NCI-H345 treated with DMSO at 0.1 percent for 48 hours (cell line): ENCODE measurements at regions not wholly inside any gene's neighbourhood (a gene's known extent, or its start where the extent isn't known, plus 50 kb on each side); places are given as distances from the start of the nearest gene placed in this dataset.

Source experiments
- DNase-seq: peaks from one replicate; lab custom pipeline; 2025; ENCODE audit not compliant: unreplicated experiment; lab: John Stamatoyannopoulos, UW

- no peak for DNase-seq
Measured at GRCh38 chr16:86987746-86988670, 329.2 kb downstream of the C16orf95 start.

DNA sequence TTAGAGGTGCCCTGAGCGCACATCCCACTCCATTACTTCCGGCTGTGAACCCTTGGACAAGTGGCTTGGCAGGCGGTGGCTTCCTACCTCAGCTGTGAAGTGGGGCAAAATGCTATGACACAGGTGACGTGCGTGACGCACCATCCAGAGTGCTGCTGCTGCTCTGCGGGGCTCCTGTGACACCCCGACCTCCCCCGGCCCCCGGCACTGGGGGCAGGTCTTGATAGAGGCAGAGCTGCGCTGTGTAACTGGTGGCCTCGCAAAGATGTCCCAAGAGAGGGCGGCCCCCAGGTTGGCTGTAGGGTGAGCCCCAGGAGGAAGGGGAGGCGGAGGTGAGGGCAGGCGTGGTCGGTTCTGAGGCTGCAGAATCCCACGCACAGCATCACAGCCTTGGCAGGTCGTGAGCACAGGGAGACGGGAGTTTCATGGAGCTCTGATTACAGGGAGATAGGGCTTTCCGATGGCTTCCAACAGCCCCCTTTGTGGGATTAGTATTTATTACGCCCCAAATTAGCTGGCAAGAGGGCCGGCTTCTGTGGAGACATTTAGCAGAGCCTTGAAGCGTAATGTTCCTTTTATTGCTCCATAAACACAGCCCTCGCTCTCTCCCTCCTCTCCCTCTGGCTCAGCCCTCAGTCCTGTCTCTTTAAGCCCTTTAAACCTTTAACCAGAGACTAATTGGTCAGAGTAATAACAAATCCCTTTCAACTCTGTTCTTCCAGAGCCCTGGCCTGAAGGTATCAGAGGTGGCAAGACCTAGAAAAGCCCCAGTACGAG is 328.1 kb downstream of the C16orf95 start:
- DNase-seq, result no peak

DNA sequence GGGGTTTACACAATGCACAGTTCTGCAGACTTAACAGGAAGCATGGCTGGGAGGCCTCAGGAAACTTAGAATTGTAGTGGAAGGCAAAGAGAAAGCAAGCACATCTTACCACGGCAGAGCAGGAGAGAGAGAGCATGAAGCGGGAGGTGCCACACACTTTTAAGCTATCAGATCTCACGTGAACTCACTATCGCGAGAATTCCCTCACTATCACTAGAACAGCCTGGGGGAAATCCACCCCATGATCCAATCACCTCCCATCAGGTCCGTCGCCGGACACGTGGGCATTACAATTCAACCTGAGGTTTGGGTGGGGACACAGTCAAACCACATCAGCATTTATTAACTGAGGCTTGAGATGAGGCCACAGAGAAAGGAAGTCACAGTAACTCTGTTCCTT is 326.7 kb downstream of the C16orf95 start:
- DNase-seq, result no peak

GRCh38 chr16:86991679-86992078 is 325.5 kb downstream of the C16orf95 start:
- DNase-seq, result no peak

- no peak for DNase-seq
Measured at GRCh38 chr16:86992587-86992986, 324.6 kb downstream of the C16orf95 start.

DNA sequence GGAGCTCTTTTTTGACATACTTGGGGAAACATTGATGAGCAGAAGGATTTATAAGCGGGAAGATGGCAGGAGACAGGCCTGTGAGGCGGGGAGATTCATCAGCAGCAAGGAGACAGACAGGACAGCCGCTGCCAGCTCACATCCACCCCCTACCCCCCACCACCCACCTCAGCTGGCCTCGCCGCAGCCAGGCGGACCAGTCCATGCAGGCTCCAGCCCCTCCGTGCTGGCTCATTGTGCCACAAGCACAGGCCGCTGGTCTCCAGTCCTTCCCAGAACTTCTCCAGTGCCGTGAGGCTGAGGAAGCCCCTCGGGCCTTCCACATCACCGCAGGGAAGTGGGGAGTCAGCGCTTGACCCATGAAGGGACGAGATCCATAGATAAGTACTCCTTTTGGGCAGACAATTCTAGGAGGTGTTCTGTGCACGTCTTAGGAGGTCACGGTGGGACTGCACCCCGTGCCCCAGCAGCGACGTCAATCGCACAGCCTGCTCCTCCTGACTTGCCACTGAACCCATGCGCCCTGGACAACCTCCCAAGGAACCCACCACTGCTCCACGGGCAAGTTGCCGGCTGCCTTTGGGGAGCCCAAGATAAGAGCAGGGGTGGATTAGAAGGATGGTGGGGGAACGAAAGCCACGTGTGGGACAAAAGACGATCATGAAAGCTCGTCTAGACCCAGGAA is 323.6 kb downstream of the C16orf95 start:
- no peak for DNase-seq

GRCh38 chr16:86994215-86994614 is 323.0 kb downstream of the C16orf95 start:
- no peak for DNase-seq

DNA sequence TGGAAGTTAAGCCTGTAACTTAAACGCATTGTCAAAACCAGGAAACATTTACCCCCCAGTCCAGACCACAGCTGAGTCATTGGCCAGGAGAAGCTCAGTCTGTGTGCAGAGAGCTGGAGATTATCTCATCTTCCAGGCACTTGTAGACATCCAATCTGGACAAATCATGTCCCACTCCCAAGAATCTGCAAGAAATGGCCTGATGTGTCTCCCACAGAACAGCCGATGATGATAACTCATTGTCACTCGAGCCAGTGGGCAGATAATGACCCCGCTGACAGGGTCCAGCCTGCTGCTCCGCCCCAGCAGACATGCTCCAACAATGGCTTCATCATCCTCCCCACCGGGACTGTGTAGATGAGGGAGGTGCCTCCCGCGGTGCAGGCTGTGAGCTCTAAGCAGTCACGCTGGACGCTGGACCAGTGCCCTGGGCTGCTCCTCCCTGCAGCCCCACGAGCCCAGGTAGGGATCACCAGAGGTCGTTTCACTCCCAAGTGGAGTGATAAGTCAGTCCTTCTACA is 322.5 kb downstream of the C16orf95 start:
- no peak for DNase-seq

DNA sequence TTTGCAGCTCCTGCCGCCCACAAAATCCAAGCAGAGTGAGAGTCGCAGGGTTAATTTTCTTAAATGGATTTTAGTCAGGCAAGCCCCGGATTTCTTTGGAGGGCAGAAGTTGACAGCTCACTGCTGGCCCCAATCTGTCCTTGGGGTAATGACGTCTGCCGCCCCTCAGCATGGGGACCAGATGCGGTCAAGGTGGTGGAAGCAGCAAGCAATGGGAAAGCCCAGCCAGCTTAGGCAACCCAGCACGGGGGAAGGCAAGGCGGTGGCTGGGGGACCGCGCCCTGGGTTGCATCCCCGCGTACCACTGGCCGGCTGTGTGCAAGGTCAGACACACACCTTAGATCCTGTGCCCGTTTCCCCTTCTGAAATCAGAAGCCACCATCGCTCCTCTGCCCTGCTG is 321.7 kb downstream of the C16orf95 start:
- DNase-seq, result no peak

GRCh38 chr16:86996081-86996480 is 321.1 kb downstream of the C16orf95 start:
- no peak for DNase-seq

DNA sequence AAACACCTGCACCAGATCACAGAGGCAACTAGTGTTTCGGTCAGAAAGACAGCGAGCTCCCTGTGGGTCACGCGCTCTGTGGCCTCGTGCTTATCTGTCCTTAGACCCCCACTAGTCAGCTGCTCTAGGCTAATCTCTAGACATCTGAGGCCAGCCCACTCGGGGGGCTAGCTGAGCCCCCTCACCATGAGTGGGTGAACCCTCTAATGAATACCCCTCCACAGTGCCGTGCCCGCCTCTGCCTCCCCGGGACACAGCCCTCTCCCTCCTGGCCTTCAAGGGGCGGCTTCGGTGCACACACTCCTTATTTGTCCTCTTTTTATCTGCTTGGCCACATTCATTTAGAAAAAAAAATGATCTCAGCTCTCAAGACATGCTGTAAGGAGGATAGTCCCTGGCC is 320.1 kb downstream of the C16orf95 start:
- DNase-seq, result no peak

GRCh38 chr16:86998196-86999001 is 318.8 kb downstream of the C16orf95 start:
- DNase-seq, result no peak

GRCh38 chr16:87000001-87000400 is 317.2 kb downstream of the C16orf95 start:
- DNase-seq, result no peak

DNA sequence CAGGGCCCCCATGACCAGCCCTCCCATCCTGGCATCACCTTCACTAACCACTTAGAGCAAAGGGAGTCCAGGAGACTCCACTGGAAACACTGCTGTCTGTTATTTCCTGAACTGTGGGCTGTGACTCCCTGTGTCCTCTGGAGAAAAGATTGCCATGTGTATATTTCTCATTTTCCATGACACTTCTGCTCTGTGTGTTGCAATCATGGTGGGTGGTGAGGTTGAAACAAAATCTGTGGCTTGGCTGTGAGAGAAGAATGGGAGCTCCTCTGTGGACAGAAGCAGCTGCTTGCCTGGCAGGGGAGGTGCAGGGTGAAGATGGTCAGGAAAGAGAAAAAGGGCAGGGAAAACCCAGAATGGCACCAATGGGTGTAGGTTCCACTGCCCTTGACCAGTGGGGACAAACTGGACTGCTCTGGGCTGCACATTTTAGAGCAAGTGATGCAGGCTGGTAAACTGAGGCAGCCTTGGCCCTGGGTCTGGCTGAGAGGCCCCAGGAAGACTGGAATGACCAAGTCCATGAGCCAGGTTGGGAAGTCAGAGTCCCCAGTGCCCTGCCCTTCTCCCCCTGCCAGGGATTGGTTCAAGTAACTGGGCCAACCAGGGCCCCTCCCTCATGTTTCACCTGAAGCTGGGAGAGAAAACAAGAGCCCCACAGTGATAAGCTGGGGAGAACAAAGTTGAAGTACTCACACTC is 314.3 kb downstream of the C16orf95 start:
- DNase-seq, result no peak

DNA sequence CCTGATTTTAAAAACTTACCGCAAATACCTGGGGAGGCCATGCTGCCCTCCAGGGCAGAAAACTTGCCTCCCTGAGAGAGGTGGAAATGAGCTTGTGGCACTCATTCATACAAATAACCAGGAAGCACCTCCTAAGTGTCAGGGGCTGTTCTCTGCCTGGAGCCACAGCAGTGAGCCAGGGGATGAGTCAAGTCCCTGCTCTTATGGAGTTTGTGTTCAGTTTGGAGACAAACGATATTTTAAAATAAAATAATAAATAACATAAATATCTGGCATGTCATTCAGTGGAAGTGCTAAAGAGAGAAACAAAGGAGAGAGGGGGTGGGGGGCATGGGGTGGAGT is 313.8 kb downstream of the C16orf95 start:
- DNase-seq, result no peak

GRCh38 chr16:87006021-87006420 is 311.2 kb downstream of the C16orf95 start:
- no peak for DNase-seq

- DNase-seq, result no peak
Measured at GRCh38 chr16:87006789-87007745, 310.1 kb downstream of the C16orf95 start.

- DNase-seq, result no peak
Measured at GRCh38 chr16:87007907-87008306, 309.3 kb downstream of the C16orf95 start.

GRCh38 chr16:87008664-87009063 is 308.5 kb downstream of the C16orf95 start:
- no peak for DNase-seq
